ENCODE measurements at regions not wholly inside any gene's neighbourhood (a gene's known extent, or its start where the extent isn't known, plus 50 kb on each side); places are given as distances from the start of the nearest gene placed in this dataset.

DNA sequence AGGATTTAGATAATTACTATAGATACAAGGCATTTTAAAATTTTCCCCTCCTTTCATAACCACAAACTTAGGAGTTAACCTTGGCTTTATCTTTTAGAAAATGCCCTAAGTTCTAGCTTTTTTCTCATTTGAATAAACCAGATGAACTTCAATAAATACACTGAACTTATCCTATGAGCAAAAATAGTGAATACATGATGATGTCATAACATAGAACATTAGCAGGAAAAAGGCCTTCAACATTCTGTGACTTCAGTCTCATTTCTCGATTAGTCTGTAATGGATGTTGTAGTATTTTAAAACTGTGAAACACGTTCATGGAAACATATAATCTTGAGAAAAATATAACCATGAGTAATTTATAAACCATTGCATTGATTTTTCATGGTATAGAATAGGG lies 550.7 kb downstream of the PKHD1 start:
- DNase-seq (ENCODE audit: low spot score): no peak

DNA sequence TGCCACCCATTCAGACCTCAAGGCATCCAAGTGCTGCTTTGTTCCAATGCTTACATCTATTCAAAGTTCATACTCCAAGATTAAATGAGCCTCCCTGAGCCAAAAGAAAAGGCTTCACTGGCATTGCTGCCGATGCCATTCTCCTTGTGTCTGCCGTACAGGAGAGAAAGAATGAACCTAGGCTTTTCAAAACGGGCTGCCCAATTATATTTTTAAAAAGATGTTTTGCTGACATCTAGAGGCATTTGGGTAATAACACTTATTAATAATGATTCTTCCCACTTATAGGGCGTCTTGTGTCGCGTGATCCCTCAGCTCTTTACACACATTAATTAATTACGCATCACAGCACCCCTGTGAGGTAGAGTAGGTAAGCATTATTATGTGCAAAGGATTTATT lies 545.6 kb downstream of the PKHD1 start:
- no peak for DNase-seq (ENCODE audit: low spot score)

DNA sequence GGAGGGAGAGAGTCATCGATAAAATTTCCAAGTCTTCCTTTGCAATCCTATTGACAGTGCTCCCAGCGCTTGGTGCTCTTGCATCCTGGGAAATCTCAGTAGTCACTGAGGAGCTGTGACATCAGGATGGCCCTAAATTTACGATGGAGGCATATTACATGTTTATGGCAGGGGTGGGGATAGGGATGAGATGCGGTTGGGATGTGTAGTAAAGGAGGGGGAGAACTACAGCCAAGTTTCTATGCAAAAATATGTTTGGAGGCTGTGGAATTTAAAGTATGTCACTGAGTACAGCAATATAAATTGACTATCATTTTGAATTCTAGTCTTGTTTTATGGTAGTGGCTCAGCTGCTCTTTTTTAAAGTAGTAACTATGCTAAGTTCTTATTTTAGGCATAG lies 544.9 kb downstream of the PKHD1 start:
- DNase-seq (ENCODE audit: low spot score): peak; percentile 9

DNA sequence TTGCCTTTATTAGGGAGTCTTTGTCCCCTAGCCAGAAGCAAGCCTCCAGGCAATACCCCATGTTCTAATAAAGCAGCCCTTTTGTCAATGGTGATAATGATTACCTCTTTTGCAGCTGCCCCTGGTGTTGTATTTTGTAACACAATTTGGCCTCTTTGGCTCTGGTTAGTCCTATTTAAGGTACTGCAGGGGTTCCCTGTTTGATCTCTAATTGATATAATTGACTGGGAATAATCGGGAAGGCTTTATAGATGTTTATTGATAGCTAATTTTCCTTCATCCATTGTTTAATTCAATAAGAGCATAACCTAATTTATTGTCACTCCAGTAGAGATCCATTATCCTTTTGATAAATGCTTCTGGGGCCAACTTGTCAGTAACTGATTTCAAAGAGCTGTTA lies 537.2 kb downstream of the PKHD1 start:
- DNase-seq (ENCODE audit: low spot score): no peak

DNA sequence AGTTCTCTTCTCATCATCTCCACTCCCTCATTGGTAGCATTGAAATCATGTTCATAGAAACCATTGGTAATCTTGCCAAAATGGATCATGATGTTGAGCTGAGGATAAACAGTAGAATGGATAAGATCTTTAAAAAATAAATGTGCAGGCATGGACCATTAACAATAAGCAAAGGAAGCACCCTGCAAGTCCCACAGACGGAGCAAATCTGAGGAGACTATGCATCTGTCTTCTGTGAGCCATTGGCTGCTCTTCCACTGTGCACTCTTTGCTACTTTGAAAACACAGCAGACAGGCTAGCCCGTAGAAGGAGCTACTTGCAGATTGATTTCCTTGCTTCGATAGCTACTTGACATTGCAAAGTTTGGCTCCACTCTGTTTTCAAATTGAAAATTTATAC lies 535.0 kb downstream of the PKHD1 start:
- DNase-seq (ENCODE audit: low spot score): no peak

DNA sequence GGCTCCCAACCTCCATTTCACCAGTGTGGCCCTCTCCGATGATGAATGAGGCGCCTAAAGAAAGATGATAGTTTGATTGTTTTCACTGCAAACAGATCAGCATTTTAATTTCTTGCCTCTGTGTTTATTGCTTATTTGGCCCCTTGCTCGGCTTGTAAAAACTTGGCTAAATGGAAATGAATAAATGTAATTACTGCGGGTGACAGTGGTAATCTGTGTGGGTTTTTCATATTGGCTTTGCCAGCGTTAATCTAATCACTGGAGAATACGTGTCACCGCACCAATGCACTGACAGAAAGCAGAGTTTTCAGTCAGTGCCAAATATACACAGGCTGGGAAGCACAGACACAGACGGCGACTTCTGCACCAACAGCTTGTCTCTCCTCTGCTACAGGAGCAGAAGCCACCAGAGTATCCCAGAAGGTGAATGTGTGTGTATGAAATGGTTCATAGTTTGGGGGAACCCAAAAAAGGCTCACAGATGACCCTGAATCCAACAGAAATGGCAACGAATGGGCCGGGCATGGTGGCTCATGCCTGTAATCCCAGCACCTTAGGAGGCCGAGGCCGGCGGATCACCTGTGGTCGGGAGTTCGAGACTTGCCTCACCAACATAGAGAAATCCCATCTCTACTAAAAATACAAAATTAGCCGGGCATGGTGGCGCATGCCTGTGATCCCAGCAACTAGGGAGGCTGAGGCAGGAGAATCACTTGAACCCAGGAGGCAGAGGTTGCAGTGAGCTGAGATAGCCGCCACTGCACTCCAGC lies 534.0 kb downstream of the PKHD1 start:
- no peak for DNase-seq (ENCODE audit: low spot score)

DNA sequence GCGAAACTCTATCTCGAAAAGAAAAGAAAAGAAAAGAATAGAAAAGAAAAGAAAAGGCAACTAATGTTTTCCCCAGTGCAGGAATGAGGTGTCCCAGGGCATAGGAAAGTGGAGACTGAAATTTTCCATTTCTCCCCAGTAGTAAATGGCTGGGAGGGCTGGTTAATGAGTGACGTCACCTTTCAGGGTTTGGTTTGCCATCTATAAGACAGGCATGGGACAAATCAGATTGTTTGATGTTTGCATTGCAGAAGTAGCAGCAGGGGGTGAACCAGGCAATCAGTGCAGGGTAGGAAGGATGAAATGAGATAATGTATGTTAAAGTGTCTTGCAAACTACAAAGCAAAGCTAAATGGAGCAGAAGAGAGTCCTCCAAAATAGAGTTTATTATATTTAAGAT lies 533.4 kb downstream of the PKHD1 start:
- no peak for DNase-seq (ENCODE audit: low spot score)

DNA sequence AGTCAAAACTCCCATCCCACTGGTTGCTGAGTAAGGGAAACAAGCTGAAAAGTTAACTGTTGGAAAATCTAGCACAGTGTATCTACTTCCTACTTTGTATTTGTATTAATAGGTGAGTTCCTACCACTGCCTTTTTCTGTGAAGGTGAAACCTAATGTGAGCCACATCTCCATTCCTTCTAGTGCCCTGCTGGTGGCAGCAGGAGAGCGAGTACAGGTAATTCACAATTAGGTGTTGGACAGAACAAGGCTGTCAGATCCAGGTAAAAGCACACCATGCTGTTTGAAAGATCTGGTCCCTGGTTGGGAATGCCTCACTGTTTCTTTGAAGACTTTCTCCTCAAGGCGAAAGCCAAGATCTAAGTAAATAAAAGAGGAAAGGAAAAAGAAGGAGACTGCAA lies 528.4 kb downstream of the PKHD1 start:
- no peak for DNase-seq (ENCODE audit: low spot score)

DNA sequence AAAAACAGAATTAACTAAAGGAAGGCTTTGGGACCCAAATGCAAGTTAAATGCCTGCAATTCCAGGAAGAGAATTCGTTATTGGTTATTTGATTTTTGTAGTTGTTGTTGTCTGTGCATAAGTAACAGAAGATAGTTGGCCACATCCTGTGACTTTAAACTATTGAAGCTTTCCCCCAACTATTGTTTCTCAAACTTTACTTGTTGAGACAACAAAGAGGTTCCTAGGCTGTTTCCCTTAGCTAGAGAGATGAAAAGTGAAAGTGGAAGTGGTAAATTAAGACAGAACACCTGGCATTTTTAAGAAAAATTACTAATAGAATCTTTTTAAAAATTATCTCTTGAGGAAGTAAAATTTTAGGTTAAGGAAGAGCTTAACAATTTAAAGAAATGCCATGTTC lies 525.2 kb downstream of the PKHD1 start:
- DNase-seq (ENCODE audit: low spot score): no peak
